Body of pancreas (tissue), 4 donors: ENCODE measurements at regions not wholly inside any gene's neighbourhood (a gene's known extent, or its start where the extent isn't known, plus 50 kb on each side); places are given as distances from the start of the nearest gene placed in this dataset.

Experiments
- POLR2A ChIP-seq, 3 donors: fragments of 450-650 bp; IDR thresholded peaks; one replicate each; pipeline ENCODE4 v1.6.1; 2016; ENCODE audit warnings: antibody characterized with exemption in 3 of 3, mild to moderate bottlenecking in 2 of 3
- TF ChIP-seq, protein P1 (sequence below), 7 experiments: fragments of 450-650 bp in 4 of 7; fragments of 200-600 bp in 3 of 7; sonication (generic) in 3 of 7; IDR thresholded peaks; one replicate each; pipeline ENCODE4 v1.5.1; 2016 to 2019; ENCODE audit warnings: antibody characterized with exemption in 7 of 7

DNA sequence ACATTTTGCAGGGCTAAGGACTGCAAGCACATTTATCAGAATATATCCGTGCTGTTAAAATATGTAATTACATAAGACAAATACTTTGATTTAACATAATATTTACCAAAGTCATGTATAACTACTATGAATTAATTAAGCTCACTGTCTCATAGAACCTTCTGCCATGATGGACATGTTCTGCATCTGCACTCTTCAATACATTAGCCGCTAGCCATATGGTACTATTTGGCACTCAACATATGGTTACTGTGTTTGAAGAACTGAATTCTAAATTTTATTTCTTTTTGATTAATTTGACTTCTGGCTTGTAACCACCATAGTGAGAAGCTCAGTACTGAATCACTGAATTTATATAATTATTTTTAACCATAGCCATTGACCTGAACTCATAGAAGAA lies 427.0 kb upstream of the TRAM1L1 start:
- TF ChIP-seq, protein P1, sequence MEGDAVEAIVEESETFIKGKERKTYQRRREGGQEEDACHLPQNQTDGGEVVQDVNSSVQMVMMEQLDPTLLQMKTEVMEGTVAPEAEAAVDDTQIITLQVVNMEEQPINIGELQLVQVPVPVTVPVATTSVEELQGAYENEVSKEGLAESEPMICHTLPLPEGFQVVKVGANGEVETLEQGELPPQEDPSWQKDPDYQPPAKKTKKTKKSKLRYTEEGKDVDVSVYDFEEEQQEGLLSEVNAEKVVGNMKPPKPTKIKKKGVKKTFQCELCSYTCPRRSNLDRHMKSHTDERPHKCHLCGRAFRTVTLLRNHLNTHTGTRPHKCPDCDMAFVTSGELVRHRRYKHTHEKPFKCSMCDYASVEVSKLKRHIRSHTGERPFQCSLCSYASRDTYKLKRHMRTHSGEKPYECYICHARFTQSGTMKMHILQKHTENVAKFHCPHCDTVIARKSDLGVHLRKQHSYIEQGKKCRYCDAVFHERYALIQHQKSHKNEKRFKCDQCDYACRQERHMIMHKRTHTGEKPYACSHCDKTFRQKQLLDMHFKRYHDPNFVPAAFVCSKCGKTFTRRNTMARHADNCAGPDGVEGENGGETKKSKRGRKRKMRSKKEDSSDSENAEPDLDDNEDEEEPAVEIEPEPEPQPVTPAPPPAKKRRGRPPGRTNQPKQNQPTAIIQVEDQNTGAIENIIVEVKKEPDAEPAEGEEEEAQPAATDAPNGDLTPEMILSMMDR (IDR thresholded peaks at IDR 0.05), result no peak
- no peak for TF ChIP-seq POLR2A (IDR thresholded peaks at IDR 0.05)
